ENCODE measurements at regions not wholly inside any gene's neighbourhood (a gene's known extent, or its start where the extent isn't known, plus 50 kb on each side); places are given as distances from the start of the nearest gene placed in this dataset.
"Not testable (repeated sequence)": the region's sequence is repeated elsewhere in the genome, so short reads cannot be mapped to it uniquely, and the experiment has no call there.

DNA sequence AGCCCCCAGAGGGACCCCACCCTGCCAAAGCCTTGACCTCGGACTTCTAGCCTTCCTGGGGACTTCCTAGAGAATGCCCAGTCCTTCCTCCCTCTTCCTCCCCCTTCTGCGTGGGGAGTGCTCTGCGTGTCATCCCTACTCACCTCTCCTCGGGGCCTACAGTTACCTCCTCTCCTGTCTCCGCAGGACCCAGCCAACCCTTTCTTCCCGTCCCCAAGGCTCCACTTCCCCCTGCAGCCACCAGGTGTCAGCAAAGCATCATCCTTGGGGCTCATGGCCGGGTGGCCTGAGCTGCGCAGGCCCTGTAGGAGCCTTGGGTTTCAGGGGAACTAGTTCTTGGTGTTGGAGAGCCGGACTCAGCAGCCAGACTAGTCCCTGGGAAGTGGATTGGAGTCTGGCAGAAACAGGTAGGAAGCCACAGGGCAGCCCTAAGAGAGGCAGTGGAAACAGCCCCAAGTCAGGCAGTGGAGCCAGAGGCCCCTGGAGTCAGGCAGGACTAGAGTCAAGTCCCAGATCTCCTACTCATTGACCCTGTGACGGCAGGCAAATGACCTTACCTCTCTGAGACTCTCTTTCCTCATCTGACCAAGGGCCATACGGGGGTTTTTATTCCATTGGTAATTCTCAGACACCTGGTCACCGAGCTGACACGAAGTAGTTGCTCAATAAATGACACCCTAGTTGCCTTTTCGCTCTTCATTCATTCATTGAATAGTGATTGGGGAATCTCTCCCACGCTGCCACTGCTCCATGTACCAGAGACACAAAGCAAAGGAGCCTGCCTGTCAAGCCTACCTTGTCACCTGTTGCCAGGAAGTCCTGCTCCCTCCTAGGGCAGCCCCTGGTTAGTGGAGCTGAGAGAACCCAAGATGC is 101.8 kb upstream of the GRK3 start:
- DNase-seq, result peak; percentile 32

GRCh38 chr22:25463347-25463628 is 101.2 kb upstream of the GRK3 start:
- DNase-seq, result not testable (repeated sequence)

GRCh38 chr22:25464326-25464725 is 100.1 kb upstream of the GRK3 start:
- not testable (repeated sequence) for DNase-seq

- DNase-seq, result no peak
These were observed 98.5 kb upstream of the GRK3 start for GRCh38 chr22:25465949-25466348.

- DNase-seq, result no peak
These were observed 92.1 kb upstream of the GRK3 start for GRCh38 chr22:25472382-25472781.

DNA sequence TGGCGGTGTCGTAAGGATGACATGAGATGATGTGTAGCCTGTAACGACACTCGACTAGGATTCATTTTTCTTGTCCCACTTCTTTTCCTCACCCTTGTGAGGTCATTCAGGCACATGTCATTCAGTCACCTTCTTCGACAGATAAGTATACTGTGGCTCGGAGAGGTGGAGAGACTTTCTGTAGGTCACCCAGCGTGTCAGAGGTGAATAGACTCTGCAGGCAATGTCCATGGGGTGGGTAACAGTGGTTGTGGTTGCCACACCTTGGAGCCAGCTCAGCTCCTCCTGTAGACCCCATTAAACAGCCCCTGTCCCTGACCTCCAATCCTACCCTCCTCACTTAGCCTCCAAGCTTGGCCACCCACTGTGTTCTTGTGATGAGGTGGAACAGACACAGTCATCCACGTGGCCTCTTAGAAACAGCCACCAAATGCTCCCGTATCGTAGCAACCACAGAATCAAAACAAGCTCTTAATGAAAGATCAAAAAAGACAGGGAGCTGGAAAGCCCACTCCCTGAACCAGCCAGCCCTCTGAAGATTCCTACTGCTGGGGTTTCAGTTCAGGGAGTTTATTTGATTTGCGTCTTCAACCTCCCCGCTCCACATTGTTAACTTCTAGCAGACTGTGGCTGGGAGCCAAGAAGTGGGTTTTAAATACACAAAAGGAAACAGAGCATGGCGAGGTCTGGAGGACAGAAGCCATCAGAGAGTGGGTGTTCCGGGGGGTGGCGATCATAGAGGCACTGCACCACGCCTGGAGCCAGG is 89.0 kb upstream of the GRK3 start:
- DNase-seq, result peak; percentile 7

DNA sequence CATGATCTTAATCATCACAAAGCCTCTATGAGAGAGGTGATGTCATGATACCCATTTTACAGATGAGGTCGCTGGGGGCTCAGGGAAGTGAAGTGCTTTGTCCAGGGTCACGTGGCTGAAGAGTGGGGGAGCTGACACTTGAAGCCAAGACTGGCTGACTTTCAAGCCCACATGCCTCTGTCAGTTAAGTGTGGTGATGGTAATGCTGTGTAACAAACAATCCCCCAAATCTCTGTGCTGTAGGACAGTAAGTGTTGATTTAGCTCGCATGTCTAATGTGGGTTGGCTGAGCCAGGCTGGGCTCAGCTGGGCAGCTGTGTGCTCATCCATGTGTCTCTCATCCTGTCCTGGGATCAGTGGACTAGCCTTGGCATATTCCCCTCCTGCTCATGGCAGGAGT is 87.1 kb upstream of the GRK3 start:
- DNase-seq, result no peak

GRCh38 chr22:25478111-25478510 is 86.4 kb upstream of the GRK3 start:
- no peak for DNase-seq

- no peak for DNase-seq
These were observed 85.9 kb upstream of the GRK3 start for GRCh38 chr22:25478528-25478927.

DNA sequence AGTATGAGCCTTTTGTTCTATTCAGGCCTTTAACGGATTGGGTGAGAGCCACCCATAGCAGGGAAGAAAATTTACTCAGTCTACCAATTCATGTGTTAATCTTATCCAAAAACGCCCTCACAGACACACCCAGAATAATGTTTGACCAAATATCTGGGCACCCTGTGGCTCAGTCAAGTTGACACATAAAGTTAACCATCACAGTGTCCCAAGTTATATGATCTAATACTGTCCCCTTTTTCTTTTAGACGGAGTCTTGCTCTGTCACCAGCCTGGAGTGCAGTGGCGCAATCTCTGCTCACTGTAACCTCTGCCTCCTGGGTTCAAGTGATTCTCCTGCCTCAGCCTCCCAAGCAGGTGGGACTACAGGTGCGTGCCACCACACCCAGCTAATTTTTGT is 83.6 kb upstream of the GRK3 start:
- DNase-seq, result not testable (repeated sequence)

- no peak for DNase-seq
These were observed 82.2 kb upstream of the GRK3 start for GRCh38 chr22:25482091-25482760.

GRCh38 chr22:25482868-25483639 is 81.4 kb upstream of the GRK3 start:
- DNase-seq, result no peak

DNA sequence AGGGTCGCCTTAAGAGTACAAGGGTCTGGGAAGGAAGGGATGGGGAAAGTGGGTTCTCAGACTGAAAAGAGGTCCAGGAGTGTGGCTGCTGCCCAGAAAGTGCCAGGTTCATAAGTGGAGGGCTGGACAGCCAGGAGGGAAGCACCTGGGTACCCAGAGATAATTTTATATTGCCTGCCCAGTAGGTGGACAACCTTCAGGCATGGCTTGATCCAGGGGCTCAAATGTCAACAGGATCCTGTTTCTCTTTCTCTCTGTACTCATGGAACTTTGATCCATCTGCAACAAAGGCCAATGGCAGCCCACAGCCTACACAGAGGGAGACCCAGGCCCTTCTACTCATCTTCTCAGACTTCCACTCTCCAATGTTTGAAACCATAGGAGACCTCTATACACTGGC is 80.5 kb upstream of the GRK3 start:
- DNase-seq, result no peak

DNA sequence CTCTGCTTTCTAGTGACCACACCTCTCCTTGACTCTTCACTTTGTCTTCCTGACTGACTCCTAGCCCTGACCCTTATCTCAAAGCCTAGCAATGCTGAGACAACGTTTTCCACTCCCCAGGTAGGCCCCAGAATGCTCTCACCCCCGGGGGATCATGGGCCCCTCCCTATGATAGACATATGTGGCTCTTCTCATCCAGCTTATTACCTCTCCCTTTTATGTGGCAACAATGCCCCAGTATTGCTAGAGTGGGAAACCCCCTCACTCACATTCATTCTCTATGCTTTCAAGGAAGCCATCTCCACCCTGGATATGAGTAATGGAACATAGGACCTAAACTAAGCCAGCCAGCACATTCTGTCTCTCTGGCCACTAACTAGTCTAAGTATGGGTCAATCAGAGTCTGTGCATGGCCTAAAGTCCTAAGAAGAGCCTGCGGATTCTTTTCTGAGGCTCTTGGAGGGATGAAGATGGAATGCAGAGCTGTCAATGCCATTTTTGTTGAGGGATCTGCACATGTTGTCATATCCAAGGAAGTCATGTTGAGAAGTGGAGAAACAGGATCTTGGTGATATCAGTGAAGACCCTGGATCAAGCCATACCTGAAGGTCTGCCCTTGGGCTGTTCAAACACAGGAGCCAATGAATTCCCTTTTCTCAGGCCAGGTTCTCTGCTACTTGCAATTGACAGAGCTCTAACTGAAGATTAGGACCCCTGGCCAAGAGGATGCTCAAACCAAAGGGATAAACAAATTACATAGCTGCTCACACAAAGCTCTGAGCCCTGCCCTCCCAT is 79.8 kb upstream of the GRK3 start:
- DNase-seq, result no peak

DNA sequence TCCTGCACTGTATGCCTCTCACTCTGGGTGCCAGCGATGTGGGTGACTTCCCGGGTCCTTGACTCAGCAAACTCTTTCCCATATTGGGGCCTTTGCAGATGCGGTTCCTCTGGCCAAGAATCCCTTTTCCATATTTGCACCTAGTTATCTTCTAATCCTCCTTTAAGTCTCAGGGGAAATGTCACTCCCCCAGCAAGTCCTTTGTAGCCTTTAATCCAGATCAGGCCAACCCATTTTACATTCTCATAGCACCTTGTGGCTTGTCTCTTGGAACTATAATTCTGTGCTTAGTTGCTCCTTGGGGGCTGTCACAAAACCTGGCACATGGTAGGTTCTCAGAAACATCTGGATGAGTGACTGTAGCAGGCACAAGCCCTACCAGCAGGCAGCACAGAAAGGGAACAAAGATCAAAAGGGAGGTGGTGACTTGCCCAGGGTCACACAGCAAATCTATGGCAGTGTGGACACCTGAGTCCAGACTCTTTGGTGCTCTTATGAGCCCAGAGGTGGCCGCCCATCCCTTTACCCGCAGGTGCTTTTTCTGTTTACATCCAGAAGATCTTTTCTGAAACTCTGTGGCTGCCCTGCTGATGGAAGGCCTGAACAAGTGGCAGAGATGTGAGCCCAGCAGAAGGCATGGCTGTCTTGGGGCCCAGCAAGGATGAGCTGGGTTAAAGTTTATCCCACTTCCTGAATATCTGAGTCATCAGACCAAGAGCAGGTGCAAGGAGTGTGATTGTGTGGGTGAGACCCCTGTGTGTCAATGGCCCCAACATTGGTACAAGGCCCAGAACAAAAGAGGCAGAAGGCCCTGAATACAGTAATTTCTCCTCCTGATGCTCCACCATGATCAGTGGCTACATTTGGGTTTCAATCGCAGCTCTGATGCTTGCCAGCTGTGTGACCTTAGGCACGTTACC is 78.6 kb upstream of the GRK3 start:
- no peak for DNase-seq

DNA sequence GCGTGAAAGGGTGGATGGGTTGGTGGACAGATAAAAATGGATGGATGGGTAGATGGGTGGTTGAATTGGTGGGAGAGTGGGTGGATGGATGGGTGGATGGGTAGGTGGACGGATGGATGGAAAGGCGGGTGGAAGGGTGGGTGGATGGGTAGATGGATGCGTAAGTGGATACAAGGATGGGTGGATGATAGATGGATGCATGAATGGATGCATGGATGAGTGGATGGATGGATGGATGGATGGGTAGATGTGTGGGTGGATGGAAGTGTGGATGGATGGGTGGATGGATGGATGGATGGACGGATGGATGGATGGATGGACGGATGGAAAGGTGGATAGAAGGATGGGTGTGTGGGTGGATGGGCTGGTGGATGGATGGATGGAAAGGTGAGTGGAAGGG is 77.0 kb upstream of the GRK3 start:
- DNase-seq, result no peak

GRCh38 chr22:25488244-25489020 is 76.0 kb upstream of the GRK3 start:
- DNase-seq, result peak; percentile 15

GRCh38 chr22:25489947-25490346 is 74.5 kb upstream of the GRK3 start:
- no peak for DNase-seq

DNA sequence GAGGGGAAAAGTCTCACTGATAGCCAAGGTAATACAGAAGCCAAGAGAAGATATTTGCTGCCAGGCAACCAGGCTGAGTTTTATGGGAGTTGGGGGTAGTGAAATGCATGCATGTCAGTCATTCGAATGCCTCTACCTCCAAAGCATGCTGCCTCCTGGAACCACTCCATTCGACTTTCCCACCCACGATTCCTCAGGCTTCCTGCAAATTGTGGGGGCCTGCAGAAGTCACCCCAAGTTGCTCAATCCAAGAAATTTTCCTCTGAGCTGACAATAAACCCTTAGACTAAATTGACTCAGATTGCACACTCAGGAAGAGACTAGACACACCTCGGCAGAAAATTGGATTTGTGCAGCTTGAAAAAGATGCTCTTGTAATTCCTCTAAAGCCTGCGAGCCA is 73.6 kb upstream of the GRK3 start:
- no peak for DNase-seq

GRCh38 chr22:25492162-25492561 is 72.3 kb upstream of the GRK3 start:
- DNase-seq, result no peak

Data from NCI-H774 (cell line).